Keratinocyte (primary cell): ENCODE measurements at regions not wholly inside any gene's neighbourhood (a gene's known extent, or its start where the extent isn't known, plus 50 kb on each side); places are given as distances from the start of the nearest gene placed in this dataset.

Experiments
- DNase-seq: peaks from one replicate; pipeline ENCODE4 v3.0.0-alpha.2; 2011; ENCODE audit warnings: low read depth, missing footprints, low spot score
- FAIRE-seq: peaks from 2 replicates; lab custom pipeline; 2011; peaks lifted over from hg19 to GRCh38; lab: Jason Lieb, UNC
- H2AFZ ChIP-seq: 2 replicates; pipeline ENCODE4 v1.6.0; 2012; ENCODE audit warnings: low read length, control low read depth, inconsistent platforms; ENCODE audit not compliant: control insufficient read depth
- H3K27ac ChIP-seq: 2 replicates; pipeline ENCODE4 v1.5.1; 2011; ENCODE audit warnings: low read length; ENCODE audit not compliant: control insufficient read depth, insufficient read depth
- H3K27me3 ChIP-seq: 3 replicates; pipeline ENCODE4 v1.6.0; 2011; ENCODE audit warnings: low read length; ENCODE audit not compliant: control insufficient read depth, insufficient read depth; ENCODE audit errors: extremely low read depth
- H3K36me3 ChIP-seq, 2 experiments: 2 replicates in 1 of 2; 3 replicates in 1 of 2; pipeline ENCODE4 v1.5.1; 2011; ENCODE audit warnings: low read length in 2 of 2, mild to moderate bottlenecking in 1 of 2; ENCODE audit not compliant: control insufficient read depth in 2 of 2, insufficient read depth in 2 of 2; ENCODE audit errors: extremely low read depth in 1 of 2
- H3K4me1 ChIP-seq: 3 replicates; pipeline ENCODE4 v1.5.1; 2011; ENCODE audit warnings: low read length; ENCODE audit not compliant: control insufficient read depth, insufficient read depth; ENCODE audit errors: extremely low read depth
- H3K4me2 ChIP-seq: 3 replicates; pipeline ENCODE4 v1.6.0; 2011; ENCODE audit warnings: low read depth, low read length; ENCODE audit not compliant: control insufficient read depth, insufficient read depth; ENCODE audit errors: extremely low read depth
- H3K4me3 ChIP-seq, 3 experiments: fragments of 200-600 bp in 1 of 3; sonication (generic) in 1 of 3; 2 replicates in 2 of 3; 3 replicates in 1 of 3; pipeline ENCODE4 v1.5.1; 2011 to 2016; ENCODE audit warnings: low read length in 3 of 3, mild to moderate bottlenecking in 3 of 3, control low read depth in 2 of 3, inconsistent platforms in 1 of 3, low read depth in 1 of 3, mixed read lengths in 1 of 3, mixed run types in 1 of 3, moderate library complexity in 1 of 3; ENCODE audit not compliant: control insufficient read depth in 2 of 3, insufficient read depth in 2 of 3; ENCODE audit errors: extremely low read depth in 1 of 3
- H3K79me2 ChIP-seq: 2 replicates; pipeline ENCODE4 v1.6.0; 2012; ENCODE audit warnings: low read length; ENCODE audit not compliant: control insufficient read depth, insufficient read depth
- H3K9ac ChIP-seq: 3 replicates; pipeline ENCODE4 v1.6.0; 2011; ENCODE audit warnings: low read length; ENCODE audit not compliant: control insufficient read depth, insufficient read depth; ENCODE audit errors: extremely low read depth
- H3K9me1 ChIP-seq: 3 replicates; pipeline ENCODE4 v1.6.0; 2011; ENCODE audit warnings: low read length; ENCODE audit not compliant: control insufficient read depth, insufficient read depth; ENCODE audit errors: extremely low read depth
- H3K9me3 ChIP-seq: 2 replicates; pipeline ENCODE4 v1.5.1; 2012; ENCODE audit warnings: low read depth, low read length; ENCODE audit not compliant: control insufficient read depth
- H4K20me1 ChIP-seq: 3 replicates; pipeline ENCODE4 v1.6.0; 2011; ENCODE audit warnings: low read length; ENCODE audit not compliant: control insufficient read depth, insufficient read depth; ENCODE audit errors: extremely low read depth
- EZH2 ChIP-seq: IDR thresholded peaks from one replicate; pipeline ENCODE4 v1.6.1; 2012; ENCODE audit warnings: inconsistent platforms, mild to moderate bottlenecking, low read length, moderate library complexity
- dilution Hi-C: fragments of 300-500 bp; cut with MboI; formaldehyde crosslinking; loops from one replicate; pipeline ENCODE4 v1.7.0; 2020; ENCODE audit warnings: low sequenced_read_pairs; ENCODE audit not compliant: extremely low pct_ligation_motif_present
- TF ChIP-seq, protein P1 (sequence below), 3 experiments: IDR thresholded peaks in 1 of 3; conservative IDR thresholded peaks in 1 of 3; optimal IDR thresholded peaks in 1 of 3; 2 replicates in 2 of 3; 3 replicates in 1 of 3; pipeline versions ENCODE3 to v1.5.1; 2011; ENCODE audit warnings: low read length in 3 of 3, mild to moderate bottlenecking in 3 of 3, moderate library complexity in 2 of 3, control low read depth in 1 of 3, inconsistent platforms in 1 of 3; ENCODE audit not compliant: insufficient read depth in 2 of 3; ENCODE audit errors: extremely low read depth in 1 of 3

GRCh38 chr18:52118684-52119083, 221.3 kb upstream of the DCC start:
- FAIRE-seq = no peak
- TF ChIP-seq EZH2 = no peak
- TF ChIP-seq, protein P1, sequence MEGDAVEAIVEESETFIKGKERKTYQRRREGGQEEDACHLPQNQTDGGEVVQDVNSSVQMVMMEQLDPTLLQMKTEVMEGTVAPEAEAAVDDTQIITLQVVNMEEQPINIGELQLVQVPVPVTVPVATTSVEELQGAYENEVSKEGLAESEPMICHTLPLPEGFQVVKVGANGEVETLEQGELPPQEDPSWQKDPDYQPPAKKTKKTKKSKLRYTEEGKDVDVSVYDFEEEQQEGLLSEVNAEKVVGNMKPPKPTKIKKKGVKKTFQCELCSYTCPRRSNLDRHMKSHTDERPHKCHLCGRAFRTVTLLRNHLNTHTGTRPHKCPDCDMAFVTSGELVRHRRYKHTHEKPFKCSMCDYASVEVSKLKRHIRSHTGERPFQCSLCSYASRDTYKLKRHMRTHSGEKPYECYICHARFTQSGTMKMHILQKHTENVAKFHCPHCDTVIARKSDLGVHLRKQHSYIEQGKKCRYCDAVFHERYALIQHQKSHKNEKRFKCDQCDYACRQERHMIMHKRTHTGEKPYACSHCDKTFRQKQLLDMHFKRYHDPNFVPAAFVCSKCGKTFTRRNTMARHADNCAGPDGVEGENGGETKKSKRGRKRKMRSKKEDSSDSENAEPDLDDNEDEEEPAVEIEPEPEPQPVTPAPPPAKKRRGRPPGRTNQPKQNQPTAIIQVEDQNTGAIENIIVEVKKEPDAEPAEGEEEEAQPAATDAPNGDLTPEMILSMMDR (optimal IDR thresholded peaks at IDR 0.05 in 1 of 3, IDR thresholded peaks at IDR 0.05 in 1 of 3, conservative IDR thresholded peaks at IDR 0.05 in 1 of 3; ENCODE audit: extremely low read depth in 1 of 3, insufficient read depth in 2 of 3, low read length in 3 of 3) = no peak
- no peak overlapping the region for H3K9ac ChIP-seq
- H2AFZ ChIP-seq = no peak overlapping the region
- no peaks in the 10 kb centered on the region for H4K20me1 ChIP-seq
- no peak overlapping the region for H3K4me2 ChIP-seq
- no peak overlapping the region for H3K27ac ChIP-seq
- H3K4me1 ChIP-seq = no peaks in the 10 kb centered on the region
- no peak for DNase-seq
- H3K79me2 ChIP-seq = no peaks in the 10 kb centered on the region
- H3K36me3 ChIP-seq = no peaks in the 10 kb centered on the region
- dilution Hi-C loops = no loop called here
- no peak overlapping the region for H3K4me3 ChIP-seq
- no peaks in the 10 kb centered on the region for H3K9me1 ChIP-seq
- no peaks in the 10 kb centered on the region for H3K27me3 ChIP-seq
- H3K9me3 ChIP-seq = no peaks in the 10 kb centered on the region

GRCh38 chr18:52130624-52131301, 209.2 kb upstream of the DCC start:
- Histone ChIP-seq H3K27ac (no peak overlapping the region), H2AFZ (no peak overlapping the region), H3K9me3 (peaks cover 3% of the 10 kb centered on the region), H3K36me3 (no peaks in the 10 kb centered on the region), H3K9me1 (no peaks in the 10 kb centered on the region), H3K79me2 (no peaks in the 10 kb centered on the region), H3K4me2 (peak overlapping the region; percentile 20), H3K27me3 (no peaks in the 10 kb centered on the region), H3K9ac (no peak overlapping the region), H3K4me1 (peaks cover 15% of the 10 kb centered on the region), H3K4me3 (no peak overlapping the region), H4K20me1 (no peaks in the 10 kb centered on the region)
- FAIRE-seq = peak; percentile 63
- dilution Hi-C loops = no loop called here
- no peak for DNase-seq
- TF ChIP-seq, protein P1 (optimal IDR thresholded peaks at IDR 0.05 in 1 of 3, IDR thresholded peaks at IDR 0.05 in 1 of 3, conservative IDR thresholded peaks at IDR 0.05 in 1 of 3; ENCODE audit: extremely low read depth in 1 of 3, insufficient read depth in 2 of 3, low read length in 3 of 3) = no peak
- TF ChIP-seq EZH2 = no peak
